ENCODE measurements at regions not wholly inside any gene's neighbourhood (a gene's known extent, or its start where the extent isn't known, plus 50 kb on each side); places are given as distances from the start of the nearest gene placed in this dataset.
"Not testable (repeated sequence)": the region's sequence is repeated elsewhere in the genome, so short reads cannot be mapped to it uniquely, and the experiment has no call there.

- no peak for DNase-seq
Observed at GRCh38 chr14:40345334-40345733, 913.1 kb upstream of the FBXO33 start.

GRCh38 chr14:40340708-40341107, 908.5 kb upstream of the FBXO33 start:
- no peak for DNase-seq

- DNase-seq, result no peak
Observed at GRCh38 chr14:40336846-40337245, 904.6 kb upstream of the FBXO33 start.

- DNase-seq, result not testable (repeated sequence)
Observed at GRCh38 chr14:40326519-40326918, 894.3 kb upstream of the FBXO33 start.

GRCh38 chr14:40318211-40318719, 886.0 kb upstream of the FBXO33 start:
- no peak for DNase-seq

- DNase-seq, result no peak
Observed at GRCh38 chr14:40317690-40318089, 885.5 kb upstream of the FBXO33 start.

- DNase-seq, result no peak
Observed at GRCh38 chr14:40312296-40312695, 880.1 kb upstream of the FBXO33 start.

- no peak for DNase-seq
Observed at GRCh38 chr14:40309124-40309523, 876.9 kb upstream of the FBXO33 start.

- DNase-seq, result no peak
Observed at GRCh38 chr14:40308240-40308639, 876.0 kb upstream of the FBXO33 start.

GRCh38 chr14:40296821-40297220, 864.6 kb upstream of the FBXO33 start:
- DNase-seq, result no peak

- DNase-seq, result no peak
Observed at GRCh38 chr14:40292664-40293063, 860.4 kb upstream of the FBXO33 start.

GRCh38 chr14:40282196-40282595, 850.0 kb upstream of the FBXO33 start:
- no peak for DNase-seq

- no peak for DNase-seq
Observed at GRCh38 chr14:40280652-40281051, 848.4 kb upstream of the FBXO33 start.

GRCh38 chr14:40273417-40273816, 841.2 kb upstream of the FBXO33 start:
- no peak for DNase-seq

- DNase-seq, result no peak
Observed at GRCh38 chr14:40271480-40271879, 839.2 kb upstream of the FBXO33 start.

GRCh38 chr14:40269436-40269835, 837.2 kb upstream of the FBXO33 start:
- DNase-seq, result no peak

- DNase-seq, result no peak
Observed at GRCh38 chr14:40268236-40268635, 836.0 kb upstream of the FBXO33 start.

GRCh38 chr14:40265096-40265495, 832.9 kb upstream of the FBXO33 start:
- no peak for DNase-seq

- DNase-seq, result no peak
Observed at GRCh38 chr14:40252817-40253447, 820.7 kb upstream of the FBXO33 start.

GRCh38 chr14:40248671-40249070, 816.4 kb upstream of the FBXO33 start:
- DNase-seq, result no peak

- DNase-seq, result no peak
Observed at GRCh38 chr14:40240245-40240859, 808.1 kb upstream of the FBXO33 start.

- no peak for DNase-seq
Observed at GRCh38 chr14:40232302-40232701, 800.1 kb upstream of the FBXO33 start.

- DNase-seq, result no peak
Observed at GRCh38 chr14:40229676-40230075, 797.4 kb upstream of the FBXO33 start.

GRCh38 chr14:40222996-40223395, 790.8 kb upstream of the FBXO33 start:
- DNase-seq, result no peak

- no peak for DNase-seq
Observed at GRCh38 chr14:40221428-40221827, 789.2 kb upstream of the FBXO33 start.
